Loucy (cell line): ENCODE measurements at regions not wholly inside any gene's neighbourhood (a gene's known extent, or its start where the extent isn't known, plus 50 kb on each side); places are given as distances from the start of the nearest gene placed in this dataset.

Experiments used
- H2AFZ ChIP-seq: fragments of 200-600 bp; sonication (generic); 2 replicates; pipeline ENCODE4 v1.6.0; 2016; ENCODE audit warnings: antibody characterized with exemption, mild to moderate bottlenecking, low read length, moderate library complexity
- H3F3A ChIP-seq: fragments of 200-600 bp; 2 replicates; pipeline ENCODE4 v1.6.0; 2016; ENCODE audit warnings: antibody characterized with exemption, low read depth, mild to moderate bottlenecking
- H3K27me3 ChIP-seq: fragments of 200-600 bp; sonication (generic); 2 replicates; pipeline ENCODE4 v1.6.1; 2014; ENCODE audit warnings: low read length, mild to moderate bottlenecking; ENCODE audit not compliant: insufficient read depth, poor library complexity, severe bottlenecking
- H3K36me3 ChIP-seq: fragments of 200-600 bp; sonication (generic); 2 replicates; pipeline ENCODE4 v1.6.1; 2016; ENCODE audit warnings: low read length; ENCODE audit not compliant: insufficient read depth
- H3K4me1 ChIP-seq: fragments of 200-600 bp; sonication (generic); 2 replicates; pipeline ENCODE4 v1.5.1; 2014; ENCODE audit warnings: low read length, mild to moderate bottlenecking; ENCODE audit not compliant: insufficient read depth, poor library complexity, severe bottlenecking
- H3K4me2 ChIP-seq: fragments of 200-600 bp; sonication (generic); 2 replicates; pipeline ENCODE4 v1.6.0; 2014; ENCODE audit warnings: antibody characterized with exemption, low read length, low read depth, mild to moderate bottlenecking; ENCODE audit not compliant: poor library complexity, severe bottlenecking
- H3K4me3 ChIP-seq: fragments of 200-600 bp; sonication (generic); 2 replicates; pipeline ENCODE4 v1.5.1; 2014; ENCODE audit warnings: low read length, mild to moderate bottlenecking, mixed read lengths; ENCODE audit not compliant: poor library complexity, severe bottlenecking
- H3K79me2 ChIP-seq: fragments of 200-600 bp; sonication (generic); 2 replicates; pipeline ENCODE4 v1.6.1; 2014; ENCODE audit warnings: low read length; ENCODE audit not compliant: insufficient read depth
- H3K9ac ChIP-seq: fragments of 200-600 bp; sonication (generic); 2 replicates; pipeline ENCODE4 v1.6.0; 2014; ENCODE audit warnings: mild to moderate bottlenecking, low read depth, low read length, moderate library complexity; ENCODE audit not compliant: poor library complexity, severe bottlenecking
- H3K9me2 ChIP-seq: fragments of 200-600 bp; sonication (generic); replicated peaks from 2 replicates; pipeline ENCODE4 v1.6.1; 2016; ENCODE audit warnings: low read depth, low read length, mixed read lengths
- H3K9me3 ChIP-seq: fragments of 200-600 bp; sonication (generic); 2 replicates; pipeline ENCODE4 v1.6.1; 2014; ENCODE audit warnings: mild to moderate bottlenecking, antibody characterized with exemption, low read length, low read depth; ENCODE audit not compliant: insufficient read depth
- H4K20me1 ChIP-seq: fragments of 200-600 bp; sonication (generic); 2 replicates; pipeline ENCODE4 v1.6.0; 2014; ENCODE audit warnings: antibody characterized with exemption, low read length, mild to moderate bottlenecking; ENCODE audit not compliant: insufficient read depth, poor library complexity, severe bottlenecking
- CTCF ChIP-seq: fragments of 200-600 bp; sonication (generic); conservative IDR thresholded peaks from 2 replicates; pipeline ENCODE4 v1.5.1; 2014; ENCODE audit warnings: mild to moderate bottlenecking, antibody characterized with exemption, low read length
- EZH2phosphoT487 ChIP-seq: fragments of 200-600 bp; IDR thresholded peaks from 2 replicates; pipeline ENCODE4 v1.6.1; 2018; ENCODE audit warnings: antibody characterized with exemption, mild to moderate bottlenecking, moderate library complexity, borderline replicate concordance

DNA sequence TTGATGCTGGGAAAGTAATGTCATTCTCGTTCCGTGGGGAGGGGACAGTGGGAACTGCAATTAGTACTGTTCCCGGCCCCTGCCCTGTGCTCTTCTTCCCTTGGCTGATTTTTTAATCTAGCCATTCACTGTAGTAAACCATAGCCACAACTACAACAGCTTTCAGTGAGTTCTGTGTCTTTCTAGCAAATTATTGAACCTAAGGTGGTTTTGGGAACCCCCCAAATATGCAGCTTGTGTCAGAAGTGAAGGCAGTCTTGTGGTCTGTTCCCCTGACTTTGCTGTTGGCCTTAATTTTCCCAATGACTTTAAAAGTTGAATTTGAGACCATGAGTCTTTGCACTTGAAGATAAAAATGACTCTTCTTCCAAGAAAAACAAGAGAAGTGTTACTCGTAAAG lies 114.3 kb upstream of the ETV6 start:
- H3K4me1 ChIP-seq = no peaks in the 10 kb centered on the region
- H3K4me2 ChIP-seq = no peak overlapping the region
- no peak overlapping the region for H3K4me3 ChIP-seq
- TF ChIP-seq EZH2phosphoT487 (no peak), CTCF (no peak)
- H3K79me2 ChIP-seq = no peaks in the 10 kb centered on the region
- H3K27me3 ChIP-seq = no peaks in the 10 kb centered on the region
- H3K9ac ChIP-seq = no peak overlapping the region
- H3K9me2 ChIP-seq = no peaks in the 10 kb centered on the region
- no peaks in the 10 kb centered on the region for H3K9me3 ChIP-seq
- no peak overlapping the region for H2AFZ ChIP-seq
- H4K20me1 ChIP-seq = no peaks in the 10 kb centered on the region
- no peaks in the 10 kb centered on the region for H3K36me3 ChIP-seq
- no peaks in the 10 kb centered on the region for H3F3A ChIP-seq

DNA sequence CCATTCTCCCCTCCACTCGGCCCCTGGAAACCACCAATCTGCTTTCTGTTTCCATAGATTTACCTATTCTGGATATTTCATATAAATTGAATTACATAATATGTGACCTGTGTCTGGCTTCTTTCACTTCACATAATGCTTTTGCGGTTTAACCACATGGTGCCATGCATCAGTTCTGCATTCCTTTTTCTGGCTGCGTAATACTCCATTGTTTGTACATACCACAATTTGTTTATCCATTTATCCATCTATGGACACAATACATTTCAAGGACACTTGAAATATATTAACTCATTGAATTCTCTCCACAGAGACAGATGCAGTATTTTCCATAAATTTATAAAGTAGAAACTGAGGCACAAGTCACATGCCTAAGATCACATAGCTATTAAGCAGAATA lies 110.3 kb upstream of the ETV6 start:
- Histone ChIP-seq H3K9ac (no peak overlapping the region), H3F3A (no peaks in the 10 kb centered on the region), H3K36me3 (no peaks in the 10 kb centered on the region), H3K9me2 (no peaks in the 10 kb centered on the region), H3K9me3 (no peaks in the 10 kb centered on the region), H2AFZ (no peak overlapping the region), H3K27me3 (no peaks in the 10 kb centered on the region), H3K4me3 (no peak overlapping the region), H3K4me2 (no peak overlapping the region), H3K79me2 (no peaks in the 10 kb centered on the region), H3K4me1 (peaks cover 20% of the 10 kb centered on the region), H4K20me1 (no peaks in the 10 kb centered on the region)
- TF ChIP-seq CTCF (no peak), EZH2phosphoT487 (no peak)

- Histone ChIP-seq H3K4me2 (no peak overlapping the region), H3K9ac (no peak overlapping the region), H3K9me2 (no peaks in the 10 kb centered on the region), H3F3A (0 out of 2 replicates have a peak, but pooled peaks cover 1% of the 10 kb centered on the region), H3K79me2 (no peaks in the 10 kb centered on the region), H3K9me3 (no peaks in the 10 kb centered on the region), H3K27me3 (no peaks in the 10 kb centered on the region), H3K36me3 (no peaks in the 10 kb centered on the region), H3K4me1 (peaks cover 29% of the 10 kb centered on the region), H3K4me3 (no peak overlapping the region), H2AFZ (no peak overlapping the region), H4K20me1 (no peaks in the 10 kb centered on the region)
- TF ChIP-seq EZH2phosphoT487 = no peak
- no peak for TF ChIP-seq CTCF
Observed at GRCh38 chr12:11540156-11540555, 109.3 kb upstream of the ETV6 start.
